PFSK-1 (cell line): ENCODE measurements at regions not wholly inside any gene's neighbourhood (a gene's known extent, or its start where the extent isn't known, plus 50 kb on each side); places are given as distances from the start of the nearest gene placed in this dataset.

ENCODE experiments used
- POLR2AphosphoS5 ChIP-seq: IDR thresholded peaks from 2 replicates; pipeline ENCODE4 v1.6.1; 2012; ENCODE audit warnings: low read depth, mild to moderate bottlenecking, control low read depth, low read length, moderate library complexity
- REST ChIP-seq, 2 experiments: IDR thresholded peaks; 2 replicates each; pipeline versions ENCODE4 v1.6.1 to v1.8.0; 2011 to 2012; ENCODE audit warnings: low read depth in 2 of 2, low read length in 2 of 2, control low read depth in 1 of 2, inconsistent platforms in 1 of 2, mild to moderate bottlenecking in 1 of 2, moderate library complexity in 1 of 2; ENCODE audit not compliant: insufficient read depth in 1 of 2
- SIN3A ChIP-seq: IDR thresholded peaks from 2 replicates; pipeline ENCODE4 v1.6.1; 2012; ENCODE audit warnings: mild to moderate bottlenecking, low read length, moderate library complexity, borderline replicate concordance; ENCODE audit not compliant: insufficient read depth
- TAF1 ChIP-seq: IDR thresholded peaks from 2 replicates; pipeline ENCODE4 v1.6.1; 2012; ENCODE audit warnings: low read length, control low read depth, borderline replicate concordance; ENCODE audit not compliant: insufficient read depth

- TF ChIP-seq SIN3A: no peak
- no peak for TF ChIP-seq TAF1
- TF ChIP-seq REST (IDR thresholded peaks at IDR 0.05; ENCODE audit: insufficient read depth in 1 of 2, low read depth in 2 of 2, low read length in 2 of 2): no peak
- TF ChIP-seq POLR2AphosphoS5: no peak
Observed at GRCh38 chr7:41326616-41327015, 376.3 kb downstream of the INHBA start.
